ENCODE measurements at regions not wholly inside any gene's neighbourhood (a gene's known extent, or its start where the extent isn't known, plus 50 kb on each side); places are given as distances from the start of the nearest gene placed in this dataset.

DNA sequence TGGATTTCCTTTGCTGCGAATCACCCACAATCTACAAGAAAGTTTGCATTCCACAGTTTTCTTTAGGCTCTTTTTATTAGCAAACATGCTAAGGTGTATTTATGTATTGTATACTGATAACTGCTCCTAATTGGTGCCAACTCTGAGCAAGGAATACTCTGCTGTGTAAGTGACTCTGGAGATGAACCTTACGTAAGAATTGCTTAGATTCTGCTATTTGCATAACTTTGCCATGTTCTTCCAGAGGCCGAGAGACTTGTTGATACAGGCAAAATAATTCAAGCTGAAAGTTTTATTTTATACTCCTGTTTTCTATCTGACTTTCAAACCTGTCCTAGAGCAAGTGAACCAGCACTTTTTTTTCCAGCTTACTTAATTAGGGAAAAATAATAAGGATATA, 461.3 kb downstream of the GJA1 start:
- Histone ChIP-seq H3K27ac (no peak overlapping the region), H3K4me3 (no peak overlapping the region)
- DNase-seq (ENCODE audit: low spot score) = no peak
- TF ChIP-seq, protein P1, sequence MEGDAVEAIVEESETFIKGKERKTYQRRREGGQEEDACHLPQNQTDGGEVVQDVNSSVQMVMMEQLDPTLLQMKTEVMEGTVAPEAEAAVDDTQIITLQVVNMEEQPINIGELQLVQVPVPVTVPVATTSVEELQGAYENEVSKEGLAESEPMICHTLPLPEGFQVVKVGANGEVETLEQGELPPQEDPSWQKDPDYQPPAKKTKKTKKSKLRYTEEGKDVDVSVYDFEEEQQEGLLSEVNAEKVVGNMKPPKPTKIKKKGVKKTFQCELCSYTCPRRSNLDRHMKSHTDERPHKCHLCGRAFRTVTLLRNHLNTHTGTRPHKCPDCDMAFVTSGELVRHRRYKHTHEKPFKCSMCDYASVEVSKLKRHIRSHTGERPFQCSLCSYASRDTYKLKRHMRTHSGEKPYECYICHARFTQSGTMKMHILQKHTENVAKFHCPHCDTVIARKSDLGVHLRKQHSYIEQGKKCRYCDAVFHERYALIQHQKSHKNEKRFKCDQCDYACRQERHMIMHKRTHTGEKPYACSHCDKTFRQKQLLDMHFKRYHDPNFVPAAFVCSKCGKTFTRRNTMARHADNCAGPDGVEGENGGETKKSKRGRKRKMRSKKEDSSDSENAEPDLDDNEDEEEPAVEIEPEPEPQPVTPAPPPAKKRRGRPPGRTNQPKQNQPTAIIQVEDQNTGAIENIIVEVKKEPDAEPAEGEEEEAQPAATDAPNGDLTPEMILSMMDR (IDR thresholded peaks at IDR 0.05) = no peak

DNA sequence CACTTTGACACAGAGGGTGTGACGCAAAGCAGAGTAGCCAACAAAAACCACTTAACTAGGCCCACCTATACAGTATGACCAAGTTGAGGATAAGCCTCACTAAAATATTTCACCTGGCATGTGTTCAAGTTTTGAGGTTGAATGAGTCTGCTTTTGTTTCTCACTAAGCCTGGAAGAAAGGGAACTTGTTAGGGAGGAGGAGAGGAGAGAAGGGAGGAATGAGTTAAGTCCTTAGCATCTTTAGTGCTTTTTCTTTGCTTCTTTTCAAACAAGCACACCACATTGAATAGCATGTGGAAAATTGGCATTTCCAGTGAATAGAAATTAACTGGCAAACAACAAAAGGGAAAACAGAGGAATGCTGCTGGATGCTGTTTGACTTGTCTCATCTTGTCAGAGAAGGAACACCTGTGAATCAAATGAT, 461.9 kb downstream of the GJA1 start:
- TF ChIP-seq, protein P1 (IDR thresholded peaks at IDR 0.05) = no peak
- Histone ChIP-seq H3K4me3 (no peak overlapping the region), H3K27ac (no peak overlapping the region)
- DNase-seq (ENCODE audit: low spot score) = no peak

DNA sequence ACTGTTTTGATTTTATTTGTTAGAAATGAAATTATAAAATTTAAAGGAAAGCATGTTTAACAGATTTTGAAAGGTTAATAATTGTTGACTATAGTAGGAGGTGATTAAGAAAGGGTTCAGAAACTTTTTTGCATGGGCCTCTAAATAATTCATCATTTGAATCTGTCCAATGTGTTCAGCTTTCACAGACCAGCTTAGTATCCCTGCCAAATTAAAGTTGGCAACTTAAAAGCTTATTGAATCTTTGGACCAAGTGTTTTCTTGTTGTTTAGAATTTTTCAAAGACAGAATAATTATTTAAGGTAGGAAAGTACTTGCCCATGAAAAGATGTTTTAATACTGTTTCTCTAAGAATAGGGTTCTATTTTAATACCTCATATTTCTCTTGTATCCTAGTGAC, 466.0 kb downstream of the GJA1 start:
- TF ChIP-seq, protein P1 (IDR thresholded peaks at IDR 0.05) = no peak
- no peak overlapping the region for H3K4me3 ChIP-seq
- H3K27ac ChIP-seq = no peak overlapping the region
- DNase-seq (ENCODE audit: low spot score) = no peak

DNA sequence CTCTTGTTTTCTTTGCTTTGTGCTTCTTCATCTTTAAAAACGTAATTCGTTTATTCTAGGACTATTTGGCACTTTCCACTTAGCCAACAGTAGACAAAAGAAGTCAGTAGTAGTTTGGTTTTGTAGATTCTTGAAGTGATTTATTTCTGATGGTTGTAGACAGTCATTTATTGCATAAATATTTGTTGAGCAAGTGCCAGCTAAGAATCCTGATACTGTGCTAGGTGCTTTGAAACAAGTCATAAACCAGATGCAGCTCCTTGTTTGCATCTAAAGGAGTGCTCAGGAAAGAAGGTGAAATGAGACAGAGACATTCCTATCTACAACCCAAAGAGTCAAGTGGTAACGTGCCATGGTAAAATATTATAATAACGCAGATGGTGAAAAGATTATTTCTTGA, 469.1 kb downstream of the GJA1 start:
- TF ChIP-seq, protein P1 (IDR thresholded peaks at IDR 0.05) = no peak
- Histone ChIP-seq H3K4me3 (no peak overlapping the region), H3K27ac (no peak overlapping the region)
- no peak for DNase-seq (ENCODE audit: low spot score)

DNA sequence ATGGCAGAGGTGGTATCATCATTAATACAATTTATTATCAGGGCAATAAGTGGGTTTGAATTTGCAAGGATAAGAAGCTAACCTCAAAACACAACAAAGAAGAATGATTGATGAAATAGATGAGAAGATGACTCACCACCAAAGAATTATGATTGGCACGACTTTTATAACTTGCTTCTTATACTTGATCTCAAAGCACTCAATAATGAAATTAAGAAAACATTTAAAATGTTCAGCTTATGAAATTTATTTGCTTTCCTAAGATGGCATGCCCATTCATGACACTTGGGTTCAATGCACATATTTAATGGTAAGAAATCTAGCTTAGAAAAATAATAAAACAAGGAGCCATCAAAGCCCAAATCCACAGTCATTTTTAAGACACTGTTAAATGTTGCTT, 477.5 kb downstream of the GJA1 start:
- no peak for DNase-seq (ENCODE audit: low spot score)
- Histone ChIP-seq H3K4me3 (no peak overlapping the region), H3K27ac (no peak overlapping the region)
- TF ChIP-seq, protein P1 (IDR thresholded peaks at IDR 0.05) = no peak

DNA sequence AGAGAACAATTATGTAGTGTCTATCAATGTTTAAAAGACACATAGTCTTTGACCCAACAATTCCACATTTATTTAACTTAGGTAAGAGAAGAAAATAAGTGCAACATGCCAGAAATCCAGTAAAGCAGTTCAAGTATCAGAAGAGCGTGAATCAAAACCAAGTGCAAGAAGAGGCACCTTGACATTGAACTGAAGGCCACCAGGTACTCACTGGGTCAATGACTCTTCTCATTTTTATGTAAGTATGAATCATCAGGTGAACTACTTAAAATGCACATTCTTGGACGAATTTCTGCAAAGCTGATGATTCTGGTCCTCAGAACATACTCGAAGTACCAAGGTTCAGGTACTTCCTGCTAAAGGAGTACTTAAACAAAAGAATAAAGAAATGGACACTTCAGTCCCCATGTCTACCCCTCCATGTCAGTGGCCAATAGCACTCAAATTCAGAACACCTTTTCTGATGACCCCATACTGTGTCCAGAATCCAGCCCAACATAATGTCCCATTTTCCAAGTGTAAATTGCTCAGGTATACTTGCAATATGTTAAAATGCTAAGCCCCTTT, 481.9 kb downstream of the GJA1 start:
- H3K4me3 ChIP-seq = no peak overlapping the region
- DNase-seq (ENCODE audit: low spot score) = no peak
- TF ChIP-seq, protein P1 (IDR thresholded peaks at IDR 0.05) = no peak
- H3K27ac ChIP-seq = no peak overlapping the region

DNA sequence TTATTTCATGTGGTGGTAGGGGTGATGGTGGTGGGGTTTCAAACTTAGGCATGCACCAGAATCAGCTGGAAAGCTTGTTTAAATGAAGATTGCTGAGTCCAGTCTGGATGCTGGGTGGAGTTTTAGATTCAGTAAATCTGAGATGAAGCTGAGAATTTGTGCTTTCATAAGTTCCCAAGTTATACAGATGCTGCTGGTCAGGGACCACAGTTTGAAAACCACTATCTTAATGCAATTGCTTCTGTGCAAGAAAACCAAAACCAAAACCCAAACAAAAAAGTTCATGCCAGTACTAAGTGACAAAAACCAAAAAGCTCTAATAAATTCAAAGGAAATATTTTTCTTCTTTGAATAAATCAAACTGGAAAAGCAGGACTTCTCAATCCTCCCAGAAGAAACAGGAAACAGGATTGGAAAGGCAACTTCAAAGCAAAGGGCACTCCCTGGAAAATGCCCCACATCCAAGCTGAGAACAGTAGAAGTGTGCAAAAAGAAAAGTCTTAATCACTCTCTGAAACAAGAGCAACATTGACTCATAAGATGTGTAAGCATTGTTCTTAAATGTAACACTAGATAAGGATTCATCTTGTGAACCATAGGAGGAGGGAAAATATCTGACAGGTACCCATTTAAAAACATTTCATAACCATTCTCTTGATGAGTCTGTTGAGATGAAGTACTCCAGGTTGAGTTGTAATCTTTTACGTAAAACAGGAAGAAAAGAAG, 481.5 kb upstream of the HSF2 start:
- no peak for DNase-seq (ENCODE audit: low spot score)
- Histone ChIP-seq H3K4me3 (no peak overlapping the region), H3K27ac (no peak overlapping the region)
- TF ChIP-seq, protein P1 (IDR thresholded peaks at IDR 0.05) = no peak
